GM12878 (cell line): ENCODE measurements at regions not wholly inside any gene's neighbourhood (a gene's known extent, or its start where the extent isn't known, plus 50 kb on each side); places are given as distances from the start of the nearest gene placed in this dataset.

Experiments used
- ATAC-seq: fragments of 200-7000 bp; cut with Tn5 transposase; 3 replicates; pipeline ENCODE4 v1.9.1; 2020; ENCODE audit warnings: mild to moderate bottlenecking, moderate library complexity
- BruUV-seq: library from RNA; stranded (reverse); fragments of 400-500 nt; replicated peaks from 2 replicates; lab custom pipeline; 2021; lab: Mats Ljungman, UMichigan
- CTCF ChIA-PET: fragments of 300-600 bp; sonication (Branson Sonifier 250); formaldehyde crosslinking; extraction: SDS; loops from one replicate; lab custom pipeline; 2021; ENCODE audit warnings: inconsistent platforms; lab: Yijun Ruan, JAX
- POLR2A ChIA-PET: fragments of 350-600 bp; formaldehyde crosslinking; extraction: SDS; loops from one replicate; lab custom pipeline; 2021; ENCODE audit warnings: inconsistent platforms; lab: Charles Lee
- RAD21 ChIA-PET: fragments of 300-600 bp; sonication (Branson Sonifier 250); formaldehyde crosslinking; loops from one replicate; lab custom pipeline; 2023; ENCODE audit warnings: antibody characterized with exemption; ENCODE audit not compliant: unreplicated experiment; lab: Charles Lee
- SMC1A ChIA-PET: fragments of 300-600 bp; sonication (Branson Sonifier 250); formaldehyde crosslinking; loops from one replicate; lab custom pipeline; 2023; ENCODE audit not compliant: unreplicated experiment, uncharacterized antibody; lab: Charles Lee
- DNase-seq: peaks from one replicate; pipeline ENCODE4 v3.0.0-alpha.2; 2011; ENCODE audit warnings: low read depth, low spot score
- FAIRE-seq: peaks from 3 replicates; lab custom pipeline; 2011; peaks lifted over from hg19 to GRCh38; lab: Jason Lieb, UNC
- H2AFZ ChIP-seq: 2 replicates; pipeline ENCODE4 v1.6.0; 2011; ENCODE audit warnings: low read depth, low read length, control low read depth; ENCODE audit not compliant: control insufficient read depth
- H3K27ac ChIP-seq: 2 replicates; pipeline ENCODE4 v1.5.1; 2011; ENCODE audit warnings: control low read depth; ENCODE audit not compliant: control insufficient read depth, insufficient read depth
- H3K27me3 ChIP-seq, 2 experiments: replicated peaks in 1 of 2; 2 replicates each; pipeline versions ENCODE4 v1.6.0 to v1.6.1; 2011; ENCODE audit warnings: low read length in 1 of 2; ENCODE audit not compliant: control insufficient read depth in 2 of 2, insufficient read depth in 2 of 2
- H3K36me3 ChIP-seq, 2 experiments: 2 replicates each; pipeline ENCODE4 v1.5.1; 2011; ENCODE audit warnings: low read length in 1 of 2; ENCODE audit not compliant: control insufficient read depth in 2 of 2, insufficient read depth in 2 of 2
- H3K4me1 ChIP-seq: 2 replicates; pipeline ENCODE4 v1.6.1; 2011; ENCODE audit warnings: mild to moderate bottlenecking, low read length, moderate library complexity, mixed read lengths; ENCODE audit not compliant: control insufficient read depth, insufficient read depth
- H3K4me2 ChIP-seq: 2 replicates; pipeline ENCODE4 v1.6.0; 2011; ENCODE audit warnings: control low read depth; ENCODE audit not compliant: control insufficient read depth, insufficient read depth
- H3K4me3 ChIP-seq: fragments of 200-600 bp; sonication (generic); 2 replicates; pipeline ENCODE4 v1.5.1; 2016
- H3K79me2 ChIP-seq: 2 replicates; pipeline ENCODE4 v1.6.0; 2011; ENCODE audit warnings: low read length; ENCODE audit not compliant: control insufficient read depth, insufficient read depth
- H3K9ac ChIP-seq: 2 replicates; pipeline ENCODE4 v1.8.0; 2011; ENCODE audit warnings: low read length, control low read depth, mixed read lengths; ENCODE audit not compliant: control insufficient read depth, insufficient read depth
- H3K9me3 ChIP-seq: replicated peaks from 3 replicates; pipeline ENCODE4 v1.5.1; 2011; ENCODE audit warnings: mild to moderate bottlenecking, low read length; ENCODE audit not compliant: control insufficient read depth, insufficient read depth
- H4K20me1 ChIP-seq: 2 replicates; pipeline ENCODE4 v1.6.0; 2011; ENCODE audit not compliant: control insufficient read depth, insufficient read depth
- CREM ChIP-seq: IDR thresholded peaks from 2 replicates; pipeline ENCODE4 v1.6.1; 2014; ENCODE audit warnings: antibody characterized with exemption, low read depth
- CTCF ChIP-seq, 3 experiments: IDR thresholded peaks in 2 of 3; conservative IDR thresholded peaks in 1 of 3; 2 replicates each; pipeline ENCODE4 v1.5.1; 2011; ENCODE audit warnings: low read depth in 3 of 3, low read length in 3 of 3, mild to moderate bottlenecking in 3 of 3, control low read depth in 2 of 3, moderate library complexity in 2 of 3, inconsistent platforms in 1 of 3, mixed read lengths in 1 of 3; ENCODE audit not compliant: control insufficient read depth in 2 of 3, insufficient read depth in 1 of 3; ENCODE audit errors: extremely low read depth in 1 of 3
- EZH2 ChIP-seq: IDR thresholded peaks from 2 replicates; pipeline ENCODE4 v1.6.1; 2012; ENCODE audit warnings: low read depth, mild to moderate bottlenecking, control low read depth, inconsistent platforms, low read length, borderline replicate concordance; ENCODE audit not compliant: control insufficient read depth
- GATAD2B ChIP-seq: fragments of 450-650 bp; conservative IDR thresholded peaks from 2 replicates; pipeline ENCODE4 v1.6.1; 2017; ENCODE audit warnings: low read depth, mild to moderate bottlenecking, moderate library complexity
- NFIC ChIP-seq: IDR thresholded peaks from 2 replicates; pipeline ENCODE4 v1.6.1; 2012; ENCODE audit warnings: low read depth, mild to moderate bottlenecking, inconsistent platforms, low read length, moderate library complexity
- PKNOX1 ChIP-seq: fragments of 450-650 bp; IDR thresholded peaks from 2 replicates; pipeline ENCODE4 v1.6.1; 2016; ENCODE audit warnings: mild to moderate bottlenecking
- RFX5 ChIP-seq: IDR thresholded peaks from 2 replicates; pipeline ENCODE4 v1.6.1; 2011; ENCODE audit warnings: low read depth, low read length, improper control_type of control experiment
- SIX5 ChIP-seq: IDR thresholded peaks from 2 replicates; pipeline ENCODE4 v1.6.1; 2011; ENCODE audit warnings: mild to moderate bottlenecking, low read depth, low read length, moderate library complexity; ENCODE audit not compliant: severe bottlenecking
- SMAD5 ChIP-seq: IDR thresholded peaks from 2 replicates; pipeline ENCODE4 v1.6.1; 2016; ENCODE audit warnings: antibody characterized with exemption, low read depth
- SP1 ChIP-seq: IDR thresholded peaks from one replicate; pipeline ENCODE4 v1.6.1; 2011; ENCODE audit warnings: low read depth, low read length
- TCF3 ChIP-seq: IDR thresholded peaks from 2 replicates; pipeline ENCODE4 v1.6.1; 2012; ENCODE audit warnings: low read depth, mild to moderate bottlenecking, low read length, borderline replicate concordance; ENCODE audit not compliant: insufficient read depth
- in situ Hi-C: fragments of 300-500 bp; cut with MboI; formaldehyde crosslinking; loops from 9 replicates; pipeline ENCODE4 v1.14.3; 2018; ENCODE audit warnings: mixed read lengths
- intact Hi-C: fragments of 100-400 bp; cut with micrococcal nuclease; formaldehyde crosslinking; loops from one replicate; pipeline ENCODE4 v1.14.2; 2022; ENCODE audit not compliant: unreplicated experiment

GRCh38 chr2:160731415-160731814, 237.8 kb upstream of the RBMS1 start:
- RAD21 ChIA-PET, result no interaction called here
- no peaks in the 10 kb centered on the region for H3K4me1 ChIP-seq
- H2AFZ ChIP-seq, result no peak overlapping the region
- POLR2A ChIA-PET, result no interaction called here
- H3K9ac ChIP-seq, result no peak overlapping the region
- H3K79me2 ChIP-seq, result no peaks in the 10 kb centered on the region
- ATAC-seq (no peak), FAIRE-seq (no peak)
- H3K9me3 ChIP-seq, result no peaks in the 10 kb centered on the region
- H3K36me3 ChIP-seq, result no peaks in the 10 kb centered on the region
- SMC1A ChIA-PET, result no interaction called here
- in situ Hi-C loops, result no loop called here
- no peak overlapping the region for H3K4me3 ChIP-seq
- intact Hi-C loops, result no loop called here
- no peak overlapping the region for H3K27ac ChIP-seq
- TF ChIP-seq NFIC, result no peak
- no peak for TF ChIP-seq SP1
- TF ChIP-seq GATAD2B, result no peak
- TF ChIP-seq PKNOX1, result no peak
- no peak for TF ChIP-seq SIX5
- no peak for TF ChIP-seq CREM
- no peak for TF ChIP-seq TCF3
- no peak for TF ChIP-seq SMAD5
- TF ChIP-seq RFX5, result no peak
- TF ChIP-seq EZH2, result no peak
- TF ChIP-seq CTCF (IDR thresholded peaks at IDR 0.05 in 2 of 3, conservative IDR thresholded peaks at IDR 0.05 in 1 of 3; ENCODE audit: control insufficient read depth in 2 of 3, extremely low read depth in 1 of 3, insufficient read depth in 1 of 3, low read depth in 3 of 3, low read length in 3 of 3), result no peak
- TF ChIP-seq, all 136 proteins: peak for 0
- no peak for DNase-seq
- BruUV-seq, result no TSS peak
- H4K20me1 ChIP-seq, result no peaks in the 10 kb centered on the region
- H3K27me3 ChIP-seq, result no peaks in the 10 kb centered on the region
- H3K4me2 ChIP-seq, result no peak overlapping the region
- CTCF ChIA-PET, result no interaction called here
